A673 (cell line): ENCODE measurements at regions not wholly inside any gene's neighbourhood (a gene's known extent, or its start where the extent isn't known, plus 50 kb on each side); places are given as distances from the start of the nearest gene placed in this dataset.
A peak's percentile ranks its signal among the peaks of the same experiment; 100 is the strongest.

Experiments used
- BruUV-seq: library from RNA; stranded (reverse); fragments of 400-500 nt; replicated peaks from 2 replicates; lab custom pipeline; 2021; lab: Mats Ljungman, UMichigan
- CTCF ChIA-PET: fragments of 300-600 bp; sonication (Branson Sonifier 250); formaldehyde crosslinking; loops from one replicate; lab custom pipeline; 2022; ENCODE audit warnings: antibody characterized with exemption; lab: Charles Lee
- POLR2A ChIA-PET: fragments of 300-600 bp; sonication (Branson Sonifier 250); formaldehyde crosslinking; loops from one replicate; lab custom pipeline; 2022; ENCODE audit warnings: antibody characterized with exemption; ENCODE audit not compliant: low non-redundant PET; lab: Charles Lee
- DNase-seq: peaks from one replicate; pipeline ENCODE4 v3.0.0-alpha.2; 2015; ENCODE audit warnings: low spot score
- H3K27ac ChIP-seq: fragments of 200-600 bp; sonication (generic); 2 replicates; pipeline ENCODE4 v1.5.1; 2016; ENCODE audit warnings: mixed run types, low read depth, mild to moderate bottlenecking, mixed read lengths, antibody characterized with exemption, low read length; ENCODE audit not compliant: poor library complexity, severe bottlenecking
- H3K27me3 ChIP-seq: fragments of 200-600 bp; sonication (generic); replicated peaks from 2 replicates; pipeline ENCODE4 v1.6.1; 2017; ENCODE audit warnings: mixed run types, low read depth, mild to moderate bottlenecking, mixed read lengths, antibody characterized with exemption, low read length; ENCODE audit not compliant: insufficient read depth, poor library complexity
- H3K36me3 ChIP-seq: fragments of 200-600 bp; sonication (generic); 2 replicates; pipeline ENCODE4 v1.6.1; 2016; ENCODE audit warnings: mixed run types, mild to moderate bottlenecking, mixed read lengths, antibody characterized with exemption, low read length; ENCODE audit not compliant: insufficient read depth, poor library complexity, severe bottlenecking
- H3K4me1 ChIP-seq: fragments of 200-600 bp; sonication (generic); 2 replicates; pipeline ENCODE4 v1.6.1; 2017; ENCODE audit warnings: mixed run types, mild to moderate bottlenecking, mixed read lengths, antibody characterized with exemption, low read length; ENCODE audit not compliant: insufficient read depth, poor library complexity, severe bottlenecking
- H3K4me3 ChIP-seq: fragments of 200-600 bp; sonication (generic); 2 replicates; pipeline ENCODE4 v1.5.1; 2016; ENCODE audit warnings: low read depth, mixed run types, mild to moderate bottlenecking, mixed read lengths, low read length; ENCODE audit not compliant: poor library complexity, severe bottlenecking
- H3K9me3 ChIP-seq: fragments of 200-600 bp; sonication (generic); 2 replicates; pipeline ENCODE4 v1.6.1; 2016; ENCODE audit warnings: mixed run types, low read depth, mild to moderate bottlenecking, mixed read lengths, antibody characterized with exemption, low read length; ENCODE audit not compliant: poor library complexity, severe bottlenecking
- CTCF ChIP-seq: fragments of 300-800, 200-600 bp; sonication (generic); conservative IDR thresholded peaks from 2 replicates; pipeline ENCODE4 v1.5.1; 2017; ENCODE audit warnings: low read depth, mild to moderate bottlenecking, antibody characterized with exemption, low read length, moderate library complexity, mixed read lengths
- EZH2 ChIP-seq: fragments of 200-600 bp; sonication (generic); IDR thresholded peaks from 2 replicates; pipeline ENCODE4 v1.6.1; 2017; ENCODE audit warnings: borderline replicate concordance, low read depth, mild to moderate bottlenecking, mixed read lengths, antibody characterized with exemption, low read length; ENCODE audit not compliant: poor library complexity, severe bottlenecking
- intact Hi-C: fragments of 100-400 bp; cut with micrococcal nuclease; formaldehyde crosslinking; loops from one replicate; pipeline ENCODE4 v1.10.0; 2022; ENCODE audit not compliant: unreplicated experiment

- ChIA-PET CTCF (interaction anchor here (1.1 kb wide), 1 partner anchor 743 kb away, joined by 3 read pairs; no protein-coding TSS in a partner anchor), POLR2A (no interaction called here)
- Histone ChIP-seq H3K9me3 (no peaks in the 10 kb centered on the region), H3K4me3 (no peak overlapping the region), H3K27me3 (no peaks in the 10 kb centered on the region), H3K4me1 (no peaks in the 10 kb centered on the region), H3K36me3 (no peaks in the 10 kb centered on the region), H3K27ac (no peak overlapping the region)
- DNase-seq = no peak
- intact Hi-C loops = no loop called here
- BruUV-seq = no TSS peak
- TF ChIP-seq EZH2 (no peak), CTCF (no peak)
These were observed 82.7 kb upstream of the CALN1 start for GRCh38 chr7:72494807-72495206.

- POLR2A ChIA-PET = interaction anchor here (0.6 kb wide), 1 partner anchor 24 kb away, joined by 3 read pairs; no protein-coding TSS in a partner anchor
- intact Hi-C loops = no loop called here
- CTCF ChIA-PET = interaction anchor here (0.8 to 1.1 kb wide), 2 partner anchors 88 to 742 kb away, joined by 3 read pairs; no protein-coding TSS in a partner anchor
- no TSS peak for BruUV-seq
- H3K27me3 ChIP-seq = no peaks in the 10 kb centered on the region
- TF ChIP-seq EZH2 (no peak), CTCF (peak; percentile 76)
- H3K4me1 ChIP-seq = no peaks in the 10 kb centered on the region
- no peaks in the 10 kb centered on the region for H3K36me3 ChIP-seq
- no peak overlapping the region for H3K27ac ChIP-seq
- DNase-seq = peak; percentile 64
- no peaks in the 10 kb centered on the region for H3K9me3 ChIP-seq
- no peak overlapping the region for H3K4me3 ChIP-seq
These were observed 81.9 kb upstream of the CALN1 start for GRCh38 chr7:72493850-72494661.

- Histone ChIP-seq H3K4me3 (no peak overlapping the region), H3K27ac (no peak overlapping the region), H3K36me3 (no peaks in the 10 kb centered on the region), H3K4me1 (no peaks in the 10 kb centered on the region), H3K27me3 (no peaks in the 10 kb centered on the region), H3K9me3 (no peaks in the 10 kb centered on the region)
- intact Hi-C loops = no loop called here
- BruUV-seq = no TSS peak
- DNase-seq = no peak
- POLR2A ChIA-PET = no interaction called here
- TF ChIP-seq CTCF = no peak
- no peak for TF ChIP-seq EZH2
- CTCF ChIA-PET = no interaction called here
These were observed 80.4 kb upstream of the CALN1 start for GRCh38 chr7:72492461-72493065.
